GM18505 (cell line): ENCODE measurements at regions not wholly inside any gene's neighbourhood (a gene's known extent, or its start where the extent isn't known, plus 50 kb on each side); places are given as distances from the start of the nearest gene placed in this dataset.

ENCODE experiments used
- ATAC-seq: cut with Tn5 transposase; IDR thresholded peaks from one replicate; pipeline ENCODE4 v1.9.1; 2021; ENCODE audit not compliant: unreplicated experiment
- POLR2A ChIP-seq: IDR thresholded peaks from 4 replicates; pipeline ENCODE4 v1.6.1; 2011; ENCODE audit warnings: borderline replicate concordance; ENCODE audit not compliant: insufficient read depth, insufficient read length; ENCODE audit errors: extremely low read depth

DNA sequence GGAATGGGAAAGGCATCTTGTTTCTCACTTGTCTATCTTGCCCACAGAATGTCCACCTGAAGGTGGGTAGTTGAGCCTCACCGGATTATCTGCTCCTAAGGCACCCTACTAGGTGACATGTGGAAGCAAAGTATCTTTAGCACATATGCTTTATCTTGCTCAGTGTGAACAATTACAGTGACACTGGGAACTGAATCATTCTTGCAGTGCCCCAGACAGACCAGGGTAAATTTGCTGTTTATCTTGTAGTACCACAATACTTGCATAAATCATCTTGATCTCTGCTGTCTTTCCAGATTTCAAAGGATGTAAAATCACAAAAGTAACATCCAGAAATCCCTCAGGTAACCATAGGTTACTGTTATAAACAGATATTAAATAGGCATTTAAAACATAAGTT, 930.0 kb upstream of the INTU start:
- no peak for TF ChIP-seq POLR2A
- ATAC-seq, result no peak

DNA sequence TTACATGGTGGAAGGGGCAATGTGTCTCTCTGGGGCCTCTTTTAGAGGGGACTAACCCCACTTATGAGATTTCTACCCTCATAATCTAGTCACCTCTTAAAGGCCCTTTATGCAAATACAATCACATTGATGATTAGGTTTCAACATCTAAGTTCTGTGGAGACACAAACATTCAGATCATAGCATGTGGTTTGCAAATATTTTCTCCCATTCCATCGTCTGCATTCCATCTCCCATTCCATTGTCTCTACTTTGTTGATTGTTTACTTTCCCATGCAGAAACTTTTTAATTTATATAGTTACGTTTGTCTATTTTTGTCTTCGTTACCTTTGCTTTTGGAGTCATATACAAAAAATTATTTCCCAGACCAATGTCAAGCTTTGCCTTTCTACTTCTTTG, 927.5 kb upstream of the INTU start:
- TF ChIP-seq POLR2A, result no peak
- ATAC-seq, result no peak

DNA sequence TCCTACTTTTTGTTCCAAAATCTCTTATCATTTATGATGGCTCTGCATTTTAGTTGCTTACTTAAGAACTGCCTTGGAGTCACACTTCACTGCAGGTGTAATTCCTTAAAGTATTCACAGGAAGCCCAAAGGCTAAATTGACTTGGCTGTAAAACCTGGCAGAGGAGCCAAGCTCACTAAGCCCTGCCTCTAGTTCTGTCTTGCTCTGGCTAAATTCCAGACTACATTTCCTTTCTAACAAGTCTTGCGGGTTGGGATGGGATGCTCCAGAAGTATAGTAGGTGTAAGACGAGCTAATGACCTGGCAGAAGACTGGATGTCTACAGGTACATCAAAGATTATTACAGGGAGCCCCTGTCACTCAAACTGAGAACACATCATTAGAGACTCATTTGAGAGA, 924.0 kb upstream of the INTU start:
- no peak for ATAC-seq
- TF ChIP-seq POLR2A, result no peak

DNA sequence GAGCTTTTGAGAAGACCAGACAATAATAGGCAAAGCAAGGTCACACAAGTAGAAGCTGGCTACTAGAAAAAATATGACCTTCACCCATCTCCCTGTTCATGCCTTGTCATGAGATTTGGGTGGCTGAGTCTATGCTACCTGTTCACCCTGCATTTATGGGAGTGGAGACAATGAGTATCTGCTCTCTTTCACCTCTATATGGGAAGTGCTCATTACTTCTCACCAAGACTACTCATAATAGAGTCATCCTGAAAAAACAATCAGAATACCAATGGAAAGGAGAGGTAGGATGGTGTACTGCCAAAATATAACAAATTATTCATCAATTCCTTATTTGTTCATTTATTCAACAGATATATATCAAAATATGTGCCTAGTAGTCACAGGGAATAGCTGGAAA, 921.8 kb upstream of the INTU start:
- no peak for TF ChIP-seq POLR2A
- no peak for ATAC-seq

DNA sequence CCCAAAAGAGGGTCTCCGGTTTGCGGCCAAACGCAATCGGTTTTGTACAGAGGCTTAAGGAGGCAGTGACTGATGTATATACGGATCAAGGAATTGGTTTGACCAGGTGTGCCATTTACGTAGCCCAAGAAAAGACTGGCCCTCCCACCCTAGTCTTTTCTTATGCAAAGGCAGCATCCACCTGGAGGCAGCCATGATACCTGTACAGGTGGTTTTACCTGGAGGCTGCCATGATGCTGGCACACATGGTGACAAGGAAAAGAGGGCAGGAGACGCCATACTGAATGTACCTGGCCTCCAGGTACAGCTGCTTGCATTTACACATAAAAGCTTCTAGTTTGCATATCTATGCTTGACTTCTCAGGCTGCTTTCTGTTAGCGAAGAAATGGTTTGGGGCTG, 917.7 kb upstream of the INTU start:
- no peak for ATAC-seq
- no peak for TF ChIP-seq POLR2A

DNA sequence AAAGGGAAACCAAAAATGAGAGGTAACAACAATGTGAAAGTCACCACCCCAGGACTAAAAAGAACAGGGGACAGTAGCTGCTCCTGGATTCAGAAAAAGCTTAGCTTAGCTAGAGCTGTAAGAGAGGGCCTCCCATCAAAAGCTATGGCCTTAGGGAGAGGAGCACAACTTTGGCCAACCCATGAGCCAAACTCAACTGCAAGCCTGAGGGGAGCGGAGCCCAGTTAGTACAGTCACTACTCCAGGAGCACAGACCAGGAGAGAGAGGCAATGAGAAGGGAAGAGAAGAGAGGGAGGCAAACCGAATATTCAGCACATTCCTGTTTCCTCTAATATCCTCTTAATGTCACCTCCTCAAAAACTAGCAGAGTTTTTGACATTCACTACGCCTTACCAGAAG, 917.1 kb upstream of the INTU start:
- TF ChIP-seq POLR2A, result no peak
- no peak for ATAC-seq

DNA sequence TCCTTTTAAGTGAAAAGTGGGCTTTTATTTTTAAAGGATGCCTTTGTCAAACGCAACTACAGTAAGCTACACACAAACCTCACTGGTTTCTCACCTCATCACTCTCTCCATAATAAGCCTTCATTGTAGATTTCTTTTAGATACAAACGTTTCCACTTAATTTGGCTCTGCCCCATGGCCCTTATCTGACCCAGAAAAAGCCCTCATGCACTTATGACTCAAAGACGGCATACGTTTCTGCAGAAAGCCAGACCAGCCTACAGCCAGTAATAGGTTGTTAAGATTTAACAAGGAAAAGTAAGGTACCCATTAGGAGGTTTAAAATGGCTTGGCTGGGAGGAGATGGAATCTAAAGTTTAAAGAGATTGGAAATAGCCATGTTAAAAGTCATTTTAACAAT, 914.6 kb upstream of the INTU start:
- ATAC-seq, result no peak
- no peak for TF ChIP-seq POLR2A

DNA sequence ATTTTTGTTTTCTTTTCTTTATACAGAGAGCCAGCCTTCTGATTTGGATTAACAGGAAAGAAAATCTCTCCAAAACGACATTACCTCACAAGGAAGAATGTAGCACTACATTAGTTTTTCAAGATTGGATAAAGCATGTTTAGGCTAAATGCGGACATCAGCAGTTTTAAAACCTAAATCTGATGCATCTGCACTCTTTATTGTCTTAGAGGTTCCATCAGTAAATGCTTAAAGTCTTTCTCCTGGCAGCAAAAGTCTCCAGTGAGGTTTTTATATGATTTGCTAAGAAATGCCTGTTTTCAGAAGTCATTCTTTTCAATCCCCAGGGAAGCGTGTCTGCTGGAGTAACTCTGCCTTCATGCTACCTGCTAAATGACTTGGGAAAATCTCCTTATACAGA, 912.9 kb upstream of the INTU start:
- no peak for TF ChIP-seq POLR2A
- no peak for ATAC-seq

DNA sequence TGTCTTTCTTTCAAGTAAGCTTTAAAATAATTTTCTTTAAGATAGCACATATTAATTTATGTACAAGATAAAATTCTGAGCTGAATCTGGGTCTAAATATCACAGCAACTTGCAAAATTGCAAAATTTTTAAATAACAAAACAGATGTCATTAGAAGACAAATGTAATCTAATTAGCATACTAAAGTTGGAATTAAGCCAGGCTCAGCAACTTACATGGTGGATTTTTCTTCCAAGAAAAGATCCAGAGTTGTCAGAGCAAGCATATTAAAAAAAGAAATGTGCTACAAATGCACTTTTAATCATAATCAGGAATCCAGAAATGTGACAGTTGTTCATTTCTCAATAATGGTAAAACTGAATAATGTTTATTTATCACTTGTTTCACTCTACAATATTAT, 906.9 kb upstream of the INTU start:
- ATAC-seq, result no peak

DNA sequence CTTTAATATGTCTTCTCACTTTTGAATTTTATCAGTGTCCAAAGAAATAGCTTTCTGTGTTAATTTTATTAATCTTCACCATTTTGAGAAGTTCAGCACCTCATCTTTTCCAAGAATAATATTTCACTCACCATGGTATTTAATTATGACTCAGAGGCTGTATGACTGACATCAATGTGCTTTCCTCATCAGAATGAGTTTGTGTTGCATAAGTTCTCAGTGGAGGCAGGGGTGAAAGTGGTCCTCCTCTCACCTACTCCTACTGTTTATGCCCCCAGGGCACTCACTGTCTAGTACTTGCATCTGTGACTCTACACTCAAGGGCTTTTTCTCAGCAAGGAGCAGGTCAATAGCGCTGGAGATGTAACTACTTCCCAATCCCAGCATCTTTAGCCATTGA, 905.3 kb upstream of the INTU start:
- TF ChIP-seq POLR2A, result no peak
- no peak for ATAC-seq

More for the DNA sequence above, 906.9 kb upstream of the INTU start:
- no peak for TF ChIP-seq POLR2A

DNA sequence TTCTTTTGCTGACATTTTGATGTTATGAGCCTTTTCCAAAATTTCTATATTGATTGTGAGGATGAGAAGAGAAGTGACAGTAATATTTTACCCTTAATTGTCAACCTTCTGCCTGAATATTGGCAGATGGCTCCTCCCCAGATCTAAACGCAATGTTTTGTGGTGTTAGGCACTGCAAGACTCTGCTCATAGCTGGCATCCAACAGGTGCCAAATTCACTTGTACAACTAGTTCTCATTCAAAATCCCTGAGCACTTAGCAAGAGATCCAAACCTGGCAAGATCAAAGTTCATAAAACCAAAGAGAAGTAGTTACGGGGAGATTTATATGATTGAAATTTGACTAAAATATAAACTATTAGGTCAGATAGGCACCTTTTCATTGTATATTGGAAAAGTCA, 901.7 kb upstream of the INTU start:
- no peak for TF ChIP-seq POLR2A
- ATAC-seq, result no peak

DNA sequence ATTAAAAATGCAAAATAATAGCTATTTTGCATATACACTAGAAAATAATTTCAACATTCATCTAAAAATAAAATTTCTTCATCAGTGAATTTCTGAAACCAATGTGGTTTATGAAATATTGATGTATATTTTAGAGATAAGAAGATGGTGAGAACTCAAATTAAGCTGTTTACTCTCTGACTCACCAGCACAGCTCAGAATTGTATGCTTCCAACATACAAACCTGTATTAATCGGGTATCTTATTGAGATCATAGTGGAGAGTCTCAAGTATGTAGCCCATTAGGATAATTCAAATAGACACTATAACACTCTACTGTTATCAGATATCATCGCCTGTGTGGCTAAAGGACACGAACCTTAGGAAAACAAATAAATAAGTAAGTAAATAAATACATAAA, 899.5 kb upstream of the INTU start:
- ATAC-seq, result no peak
- TF ChIP-seq POLR2A, result no peak

DNA sequence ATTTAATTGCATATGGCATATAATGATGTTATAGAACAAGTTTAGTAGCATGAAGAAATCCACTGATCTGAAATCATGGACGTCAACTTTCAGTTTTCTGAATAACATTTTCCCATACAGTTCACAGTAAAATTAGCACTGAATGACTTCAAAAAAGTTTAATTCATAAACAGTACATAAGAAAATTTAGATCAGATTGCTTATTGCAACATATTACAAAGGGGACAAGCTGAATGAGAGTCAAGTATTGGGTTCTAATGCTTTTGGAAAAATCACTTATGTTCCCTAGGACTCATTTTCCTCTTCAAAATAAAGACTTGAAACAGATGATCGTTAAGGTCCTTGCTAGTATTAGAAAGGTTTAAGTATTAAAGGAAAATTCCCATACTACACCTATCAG, 898.3 kb upstream of the INTU start:
- no peak for TF ChIP-seq POLR2A
- no peak for ATAC-seq

DNA sequence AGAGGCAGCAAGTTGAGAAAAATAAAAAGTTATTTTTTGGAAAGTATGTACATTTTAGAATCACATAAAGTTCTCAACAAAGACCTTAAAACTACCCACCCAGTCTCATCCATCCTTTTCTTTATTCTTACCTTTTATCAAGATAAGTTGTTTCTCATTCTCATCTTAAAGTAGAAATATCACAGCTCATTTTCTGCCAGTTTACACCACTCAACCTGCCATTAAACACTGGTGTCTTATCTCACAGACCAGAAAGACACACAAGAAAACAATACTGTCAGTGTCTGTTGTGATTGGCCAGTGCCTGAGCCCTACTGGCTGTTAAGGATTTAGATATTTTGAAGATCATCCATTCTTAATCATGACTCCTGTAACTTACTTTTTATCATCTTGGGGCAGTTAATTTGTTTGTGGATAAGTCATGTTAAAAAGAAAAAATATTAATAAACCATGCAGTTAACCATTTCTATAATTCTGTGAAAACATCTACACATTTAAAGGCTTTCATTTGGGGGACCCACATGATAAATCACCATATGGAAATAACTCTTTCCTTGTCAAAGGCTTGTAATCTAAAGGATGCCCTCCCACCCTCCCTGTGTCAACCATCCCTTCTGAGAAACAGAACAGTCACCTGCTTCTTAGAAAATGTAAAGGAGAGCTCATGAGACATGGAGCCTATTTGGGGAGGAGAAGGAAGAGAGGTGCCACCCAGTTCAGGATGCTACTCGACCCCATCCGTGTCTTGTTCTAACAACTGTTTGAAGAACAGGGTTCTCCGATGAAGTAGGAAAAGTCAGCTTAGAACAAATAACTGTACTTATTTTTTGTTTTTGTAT, 897.2 kb upstream of the INTU start:
- no peak for TF ChIP-seq POLR2A
- ATAC-seq, result no peak

DNA sequence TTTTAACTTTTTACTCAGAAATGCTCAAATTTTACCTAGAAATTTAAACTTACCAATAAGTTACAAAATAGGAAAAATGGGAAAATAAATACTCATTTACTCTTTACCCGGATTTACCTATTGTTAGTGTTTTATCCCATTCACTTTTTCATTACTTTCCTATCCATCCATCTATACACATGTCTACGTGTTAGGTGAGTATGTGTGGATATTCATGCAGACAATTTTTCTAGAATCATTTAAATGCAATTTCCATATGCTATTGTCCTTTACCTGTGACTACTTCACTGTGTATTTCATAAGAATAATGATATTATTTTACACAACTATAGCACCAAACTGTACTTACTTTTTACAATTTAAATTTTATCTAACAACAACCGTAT, 896.6 kb upstream of the INTU start:
- no peak for ATAC-seq
- no peak for TF ChIP-seq POLR2A
